GM10266 (cell line): ENCODE measurements at regions not wholly inside any gene's neighbourhood (a gene's known extent, or its start where the extent isn't known, plus 50 kb on each side); places are given as distances from the start of the nearest gene placed in this dataset.

Source experiments
- DNase-seq: peaks from one replicate; pipeline ENCODE4 v3.0.0; 2012; ENCODE audit errors: extremely low spot score
- CTCF ChIP-seq: IDR thresholded peaks from 2 replicates; pipeline ENCODE4 v1.5.1; 2012; ENCODE audit warnings: mild to moderate bottlenecking, low read depth; ENCODE audit not compliant: control insufficient read depth, insufficient read depth; ENCODE audit errors: missing control alignments

GRCh38 chr4:45079616-45080015 is 353.3 kb upstream of the GNPDA2 start:
- DNase-seq: no peak
- TF ChIP-seq CTCF: no peak

GRCh38 chr4:45078201-45078600 is 351.8 kb upstream of the GNPDA2 start:
- DNase-seq: no peak
- TF ChIP-seq CTCF: no peak

GRCh38 chr4:45072981-45073380 is 346.6 kb upstream of the GNPDA2 start:
- DNase-seq: no peak
- TF ChIP-seq CTCF: no peak

- TF ChIP-seq CTCF: no peak
- DNase-seq: no peak
Observed at GRCh38 chr4:45064741-45065140, 338.4 kb upstream of the GNPDA2 start.

GRCh38 chr4:45063696-45064095 is 337.3 kb upstream of the GNPDA2 start:
- TF ChIP-seq CTCF: no peak
- DNase-seq: no peak

- no peak for TF ChIP-seq CTCF
- DNase-seq: no peak
Observed at GRCh38 chr4:45062935-45063545, 336.7 kb upstream of the GNPDA2 start.

GRCh38 chr4:45043911-45044310 is 317.6 kb upstream of the GNPDA2 start:
- TF ChIP-seq CTCF: no peak

More at GRCh38 chr4:45043911-45044310, 317.6 kb upstream of the GNPDA2 start:
- no peak for DNase-seq
